GM12875 (cell line): ENCODE measurements at regions not wholly inside any gene's neighbourhood (a gene's known extent, or its start where the extent isn't known, plus 50 kb on each side); places are given as distances from the start of the nearest gene placed in this dataset.

ENCODE experiments used
- H3K4me3 ChIP-seq: one replicate; pipeline ENCODE4 v1.5.1; 2011; ENCODE audit warnings: low read depth, low read length, control low read depth
- TF ChIP-seq, protein P1 (sequence below): IDR thresholded peaks from 2 replicates; pipeline ENCODE4 v1.5.1; 2011; ENCODE audit warnings: low read depth, mild to moderate bottlenecking, control low read depth, inconsistent platforms, low read length, moderate library complexity, borderline replicate concordance; ENCODE audit not compliant: insufficient read depth

DNA sequence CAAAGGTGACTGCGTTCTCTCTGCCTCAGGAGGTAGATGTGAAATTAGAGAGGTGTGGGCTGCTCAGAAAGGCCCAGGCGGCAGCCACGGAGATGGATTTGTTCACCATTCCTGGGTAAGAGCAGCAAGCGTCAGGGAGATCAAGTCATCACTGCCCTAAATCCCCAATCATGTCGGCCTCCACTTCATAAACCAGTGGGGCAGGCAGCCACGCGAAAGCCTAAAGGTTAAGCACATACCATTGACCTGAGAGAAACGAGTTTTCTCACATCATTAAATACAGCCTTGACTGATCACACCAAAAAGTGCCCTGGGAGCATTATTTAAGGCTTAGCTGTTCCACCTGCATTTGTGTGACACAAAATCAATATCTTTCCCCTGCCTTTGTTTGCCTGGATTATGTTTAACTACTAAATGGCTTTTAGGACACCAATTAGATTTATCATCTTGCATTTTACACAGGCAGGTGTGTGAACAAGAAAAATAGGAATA, 50.7 kb upstream of the FOXB1 start:
- H3K4me3 ChIP-seq: no peak overlapping the region
- TF ChIP-seq, protein P1, sequence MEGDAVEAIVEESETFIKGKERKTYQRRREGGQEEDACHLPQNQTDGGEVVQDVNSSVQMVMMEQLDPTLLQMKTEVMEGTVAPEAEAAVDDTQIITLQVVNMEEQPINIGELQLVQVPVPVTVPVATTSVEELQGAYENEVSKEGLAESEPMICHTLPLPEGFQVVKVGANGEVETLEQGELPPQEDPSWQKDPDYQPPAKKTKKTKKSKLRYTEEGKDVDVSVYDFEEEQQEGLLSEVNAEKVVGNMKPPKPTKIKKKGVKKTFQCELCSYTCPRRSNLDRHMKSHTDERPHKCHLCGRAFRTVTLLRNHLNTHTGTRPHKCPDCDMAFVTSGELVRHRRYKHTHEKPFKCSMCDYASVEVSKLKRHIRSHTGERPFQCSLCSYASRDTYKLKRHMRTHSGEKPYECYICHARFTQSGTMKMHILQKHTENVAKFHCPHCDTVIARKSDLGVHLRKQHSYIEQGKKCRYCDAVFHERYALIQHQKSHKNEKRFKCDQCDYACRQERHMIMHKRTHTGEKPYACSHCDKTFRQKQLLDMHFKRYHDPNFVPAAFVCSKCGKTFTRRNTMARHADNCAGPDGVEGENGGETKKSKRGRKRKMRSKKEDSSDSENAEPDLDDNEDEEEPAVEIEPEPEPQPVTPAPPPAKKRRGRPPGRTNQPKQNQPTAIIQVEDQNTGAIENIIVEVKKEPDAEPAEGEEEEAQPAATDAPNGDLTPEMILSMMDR: no peak

DNA sequence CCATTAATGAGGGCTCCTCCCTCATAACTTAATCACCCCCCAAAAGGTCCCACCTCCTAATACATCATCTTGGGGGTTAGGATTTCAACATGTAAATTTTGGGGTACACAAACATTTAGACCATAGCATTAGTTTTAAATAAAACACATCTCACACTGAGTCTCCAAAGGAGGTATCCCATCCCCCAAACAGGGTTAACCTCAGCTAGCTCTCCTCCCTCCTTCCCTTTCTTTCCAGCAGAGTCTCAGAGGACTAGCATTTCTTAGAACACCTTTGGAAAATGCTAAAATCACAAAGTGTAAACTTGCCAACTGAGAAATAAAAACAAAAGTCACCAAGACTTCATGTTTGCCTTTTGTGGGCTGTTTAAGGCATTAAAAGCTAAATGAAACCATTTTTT, 51.2 kb upstream of the FOXB1 start:
- TF ChIP-seq, protein P1: no peak
- no peak overlapping the region for H3K4me3 ChIP-seq

DNA sequence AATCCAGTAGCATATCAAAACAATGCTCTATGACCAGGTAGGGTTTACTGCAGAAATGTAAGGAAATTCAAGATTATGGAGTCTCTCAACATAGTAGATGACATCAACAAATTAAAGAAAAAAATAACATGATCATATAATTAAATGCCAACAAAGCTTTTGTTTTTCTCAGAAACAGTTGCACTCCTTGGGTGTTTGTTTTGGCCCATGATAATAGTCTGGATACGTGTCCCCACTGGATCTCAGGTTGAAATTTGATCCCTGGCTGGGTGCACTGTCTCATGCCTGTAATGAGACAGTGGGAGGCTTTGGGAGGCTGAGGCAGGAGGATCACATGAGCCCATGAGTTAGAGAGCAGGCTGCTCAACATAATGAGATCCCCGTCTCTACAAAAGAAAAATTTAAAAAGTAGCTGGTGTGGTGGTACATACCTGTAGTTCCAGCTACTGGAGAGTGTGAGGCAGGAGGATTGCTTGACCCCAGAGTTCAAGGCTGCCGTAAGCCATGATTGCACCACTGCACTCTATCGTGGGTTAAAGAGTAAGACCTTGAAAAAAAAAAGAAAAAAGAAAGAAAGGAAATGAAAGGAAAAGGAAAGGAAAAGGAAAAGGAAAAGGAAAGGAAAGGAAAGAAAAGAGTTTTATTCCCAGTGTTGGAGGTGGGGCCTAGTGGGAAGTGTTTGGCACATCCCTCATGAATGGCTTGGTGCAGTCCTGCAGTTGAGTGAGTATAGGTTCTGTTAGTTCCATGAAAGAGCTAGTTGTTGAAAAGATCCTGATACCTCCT, 53.3 kb upstream of the FOXB1 start:
- TF ChIP-seq, protein P1: no peak
- no peak overlapping the region for H3K4me3 ChIP-seq

DNA sequence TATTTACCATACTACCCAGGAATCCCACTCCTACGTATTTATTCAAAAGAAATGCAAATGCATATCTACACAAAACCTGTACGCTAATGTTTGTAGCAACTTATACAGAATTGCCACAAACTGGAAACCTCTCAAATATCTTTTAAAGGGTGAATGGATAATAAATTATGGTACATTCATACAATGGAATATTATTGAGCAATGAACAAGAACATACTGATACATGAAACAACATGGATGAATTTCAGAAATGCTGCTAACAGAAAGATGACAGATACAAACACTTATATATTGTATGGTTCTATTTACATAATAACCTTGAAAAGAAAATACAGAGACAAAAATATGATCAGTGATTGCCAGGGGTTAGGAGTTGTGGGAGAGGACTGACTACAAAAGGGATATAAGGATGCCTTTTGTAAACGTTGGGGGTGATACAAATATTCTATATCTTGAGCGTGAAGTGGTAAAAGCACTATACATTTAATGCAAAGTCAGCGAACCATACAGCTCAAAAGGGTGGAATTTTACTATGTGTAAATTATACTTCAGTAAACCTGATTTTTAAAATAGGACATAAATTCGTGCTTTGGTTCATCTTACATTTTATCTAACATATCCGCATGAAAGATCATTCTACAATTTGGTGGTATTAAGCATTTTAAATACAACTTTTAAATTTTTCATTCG, 55.0 kb upstream of the FOXB1 start:
- TF ChIP-seq, protein P1: no peak
- no peak overlapping the region for H3K4me3 ChIP-seq

DNA sequence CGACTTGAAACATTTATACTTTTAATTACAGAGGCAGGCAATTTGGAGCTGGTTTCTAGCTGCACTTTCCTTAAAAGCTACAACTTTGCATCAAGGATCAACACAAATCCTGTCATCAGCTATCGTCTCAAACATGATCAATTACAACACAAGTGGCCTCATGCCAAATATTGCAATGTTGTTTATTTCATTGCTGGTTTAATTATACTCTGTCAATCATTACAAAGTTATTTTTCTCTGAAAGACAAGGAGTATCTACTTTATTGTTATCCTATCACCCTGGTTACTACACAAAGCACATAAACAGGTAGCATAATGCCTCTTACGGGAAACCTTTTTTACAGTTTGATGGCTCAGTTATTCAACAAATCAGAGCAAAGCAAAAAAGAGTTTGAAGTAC, 58.0 kb upstream of the FOXB1 start:
- H3K4me3 ChIP-seq: no peak overlapping the region
- TF ChIP-seq, protein P1: no peak

DNA sequence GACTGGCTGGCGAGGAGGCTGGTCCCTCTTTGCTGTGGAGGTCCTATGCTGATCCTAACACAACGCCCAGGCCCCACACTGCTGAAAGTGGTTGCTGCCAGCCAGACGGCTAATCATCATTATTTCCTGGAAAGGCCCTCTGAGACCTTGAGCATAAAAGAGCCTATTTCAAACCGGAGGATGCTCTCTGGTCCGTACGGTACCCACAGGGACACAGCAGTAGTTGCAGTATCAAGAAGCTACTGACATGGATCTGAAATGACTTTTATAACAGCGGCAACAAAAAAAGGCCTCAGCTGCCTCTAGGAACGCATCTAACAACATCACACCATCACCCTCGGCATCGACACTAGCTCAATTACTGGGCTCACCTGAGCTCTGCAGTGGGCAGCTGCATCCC, 59.1 kb upstream of the FOXB1 start:
- TF ChIP-seq, protein P1: no peak
- no peak overlapping the region for H3K4me3 ChIP-seq
